ENCODE measurements at regions not wholly inside any gene's neighbourhood (a gene's known extent, or its start where the extent isn't known, plus 50 kb on each side); places are given as distances from the start of the nearest gene placed in this dataset.

DNA sequence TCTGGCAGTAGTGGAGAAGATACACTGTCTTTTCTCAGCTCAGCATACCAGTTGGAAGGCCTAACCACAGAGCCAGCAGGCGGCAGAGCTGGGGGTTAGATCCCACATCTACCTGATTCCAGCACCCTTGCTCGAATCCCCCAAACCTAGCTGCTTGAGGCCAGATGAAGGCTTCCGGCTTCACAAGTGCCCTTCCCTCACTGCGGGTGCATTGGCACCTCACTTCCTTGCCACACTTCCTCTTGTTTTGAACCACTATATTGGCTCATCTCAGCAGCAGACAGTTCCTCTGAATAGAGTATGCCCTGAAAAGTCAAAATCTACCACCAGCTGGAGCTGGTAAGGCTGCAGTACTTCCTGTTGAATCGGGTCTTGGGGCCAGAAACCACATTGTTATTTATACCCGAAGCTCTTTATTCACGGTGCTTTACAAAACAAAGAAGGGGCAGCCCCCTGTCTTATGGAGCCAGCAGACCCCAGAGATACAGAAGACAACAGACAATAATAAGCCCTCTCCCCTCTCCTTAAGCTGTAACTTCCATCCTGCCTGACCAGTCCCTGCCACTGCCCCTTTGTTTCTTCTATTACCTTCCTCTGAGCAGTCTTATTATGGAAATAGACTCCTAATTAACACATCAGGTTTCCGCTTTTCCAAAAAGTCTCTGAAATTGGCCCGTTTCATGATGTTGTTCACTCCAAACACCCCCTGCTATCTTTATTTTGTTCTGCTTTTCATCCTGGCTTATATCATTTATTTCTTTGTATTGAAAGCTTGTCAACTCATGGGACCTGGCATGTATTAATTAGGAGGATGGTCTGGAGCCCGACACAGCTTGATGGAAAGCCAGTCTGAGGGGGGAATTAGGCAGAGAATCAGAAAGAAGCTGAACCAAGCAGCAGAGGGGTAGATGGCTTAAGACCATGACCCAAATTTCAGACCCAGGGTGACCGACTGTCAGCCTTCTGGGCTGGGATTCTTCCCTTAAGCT is 233.5 kb downstream of the EFCAB11 start:
- TF ChIP-seq CTCF (IDR thresholded peaks at IDR 0.05; ENCODE audit: low read length), result no peak
- TF ChIP-seq EZH2 (IDR thresholded peaks at IDR 0.05; ENCODE audit: borderline replicate concordance, low read length), result no peak

All from OCI-LY1 (cell line).